ENCODE measurements at regions not wholly inside any gene's neighbourhood (a gene's known extent, or its start where the extent isn't known, plus 50 kb on each side); places are given as distances from the start of the nearest gene placed in this dataset.

- Histone ChIP-seq H3K4me1 (ENCODE audit: control insufficient read depth in 2 of 2, insufficient read depth in 2 of 2, low read length in 2 of 2) (no peaks in the 10 kb centered on the region), H4K20me1 (ENCODE audit: control insufficient read depth, insufficient read depth, low read length, poor library complexity, severe bottlenecking) (no peaks in the 10 kb centered on the region), H3K9me3 (ENCODE audit: control extremely low read depth in 1 of 3, control insufficient read depth in 2 of 3, insufficient read depth in 1 of 3, low read length in 2 of 3) (no peaks in the 10 kb centered on the region), H3K4me3 (ENCODE audit: control extremely low read depth in 1 of 5, extremely low read depth in 1 of 5, insufficient read depth in 1 of 5, low read depth in 2 of 5, low read length in 4 of 5) (no peak overlapping the region), H3K79me2 (ENCODE audit: control insufficient read depth, insufficient read depth, low read length) (no peaks in the 10 kb centered on the region), H3K36me3 (replicated peaks in 1 of 2; ENCODE audit: control extremely low read depth in 1 of 2, control insufficient read depth in 1 of 2, extremely low read depth in 1 of 2, insufficient read depth in 2 of 2, low read length in 1 of 2) (no peaks in the 10 kb centered on the region), H2AFZ (ENCODE audit: insufficient read depth, low read depth, low read length, poor library complexity, severe bottlenecking) (no peak overlapping the region), H3K9ac (ENCODE audit: low read length) (no peak overlapping the region), H3K4me2 (replicated peaks; ENCODE audit: low read depth, low read length, poor library complexity, severe bottlenecking) (no peak overlapping the region), H3K27ac (ENCODE audit: low read length in 2 of 2) (no peak overlapping the region), H3K27me3 (replicated peaks in 1 of 4; ENCODE audit: control extremely low read depth in 1 of 4, control insufficient read depth in 3 of 4, insufficient read depth in 4 of 4, low read length in 3 of 4) (no peaks in the 10 kb centered on the region)
- peaks cover 3% of the 10 kb centered on the region for H3K9me3 Mint-ChIP-seq (ENCODE audit: insufficient read depth)
- DNase-seq (no peak), ATAC-seq (ENCODE audit: low read depth) (no peak)
- H3K4me1 Mint-ChIP-seq, result no peaks in the 10 kb centered on the region
- H3K4me3 Mint-ChIP-seq, result no peak overlapping the region
- WGBS (ENCODE audit: insufficient coverage), result no CpG with 5 or more reads among the region's 2 CpGs
- POLR2A ChIA-PET, result no interaction called here
- intact Hi-C loops (cut with micrococcal nuclease), result no loop called here
- CTCF ChIA-PET, result no interaction called here
- TF ChIP-seq CTCF (IDR thresholded peaks at IDR 0.05) (no peak), EZH2 (IDR thresholded peaks at IDR 0.05; ENCODE audit: borderline replicate concordance, insufficient read depth, low read depth, low read length, poor library complexity, severe bottlenecking) (no peak)
- H3K27ac Mint-ChIP-seq, result no peak overlapping the region
- no peaks in the 10 kb centered on the region for H3K27me3 Mint-ChIP-seq
Observed at GRCh38 chr1:72521659-72522058, 239.3 kb upstream of the NEGR1 start.

- no peak overlapping the region for H3K4me2 ChIP-seq (replicated peaks; ENCODE audit: low read depth, low read length, poor library complexity, severe bottlenecking)
- CTCF ChIA-PET, result no interaction called here
- H3K9me3 ChIP-seq (ENCODE audit: control extremely low read depth in 1 of 3, control insufficient read depth in 2 of 3, insufficient read depth in 1 of 3, low read length in 2 of 3), result no peaks in the 10 kb centered on the region
- Mint-ChIP-seq H3K9me3 (ENCODE audit: insufficient read depth) (no peaks in the 10 kb centered on the region), H3K4me3 (no peak overlapping the region), H3K4me1 (no peaks in the 10 kb centered on the region), H3K27ac (no peak overlapping the region), H3K27me3 (no peaks in the 10 kb centered on the region)
- no peaks in the 10 kb centered on the region for H3K36me3 ChIP-seq (replicated peaks in 1 of 2; ENCODE audit: control extremely low read depth in 1 of 2, control insufficient read depth in 1 of 2, extremely low read depth in 1 of 2, insufficient read depth in 2 of 2, low read length in 1 of 2)
- POLR2A ChIA-PET, result no interaction called here
- intact Hi-C loops (cut with micrococcal nuclease), result no loop called here
- no peak overlapping the region for H3K4me3 ChIP-seq (ENCODE audit: control extremely low read depth in 1 of 5, extremely low read depth in 1 of 5, insufficient read depth in 1 of 5, low read depth in 2 of 5, low read length in 4 of 5)
- H4K20me1 ChIP-seq (ENCODE audit: control insufficient read depth, insufficient read depth, low read length, poor library complexity, severe bottlenecking), result no peaks in the 10 kb centered on the region
- no peaks in the 10 kb centered on the region for H3K79me2 ChIP-seq (ENCODE audit: control insufficient read depth, insufficient read depth, low read length)
- H3K4me1 ChIP-seq (ENCODE audit: control insufficient read depth in 2 of 2, insufficient read depth in 2 of 2, low read length in 2 of 2), result no peaks in the 10 kb centered on the region
- DNase-seq, result no peak
- no peak overlapping the region for H2AFZ ChIP-seq (ENCODE audit: insufficient read depth, low read depth, low read length, poor library complexity, severe bottlenecking)
- no peaks in the 10 kb centered on the region for H3K27me3 ChIP-seq (replicated peaks in 1 of 4; ENCODE audit: control extremely low read depth in 1 of 4, control insufficient read depth in 3 of 4, insufficient read depth in 4 of 4, low read length in 3 of 4)
- ATAC-seq (ENCODE audit: low read depth), result no peak
- no peak overlapping the region for H3K9ac ChIP-seq (ENCODE audit: low read length)
- TF ChIP-seq EZH2 (IDR thresholded peaks at IDR 0.05; ENCODE audit: borderline replicate concordance, insufficient read depth, low read depth, low read length, poor library complexity, severe bottlenecking) (no peak), CTCF (IDR thresholded peaks at IDR 0.05) (no peak)
- WGBS (ENCODE audit: insufficient coverage), result no CpG with 5 or more reads among the region's 2 CpGs
- H3K27ac ChIP-seq (ENCODE audit: low read length in 2 of 2), result no peak overlapping the region
Observed at GRCh38 chr1:72516826-72517225, 234.5 kb upstream of the NEGR1 start.

All from B cell (primary cell).